ENCODE measurements at regions not wholly inside any gene's neighbourhood (a gene's known extent, or its start where the extent isn't known, plus 50 kb on each side); places are given as distances from the start of the nearest gene placed in this dataset.

DNA sequence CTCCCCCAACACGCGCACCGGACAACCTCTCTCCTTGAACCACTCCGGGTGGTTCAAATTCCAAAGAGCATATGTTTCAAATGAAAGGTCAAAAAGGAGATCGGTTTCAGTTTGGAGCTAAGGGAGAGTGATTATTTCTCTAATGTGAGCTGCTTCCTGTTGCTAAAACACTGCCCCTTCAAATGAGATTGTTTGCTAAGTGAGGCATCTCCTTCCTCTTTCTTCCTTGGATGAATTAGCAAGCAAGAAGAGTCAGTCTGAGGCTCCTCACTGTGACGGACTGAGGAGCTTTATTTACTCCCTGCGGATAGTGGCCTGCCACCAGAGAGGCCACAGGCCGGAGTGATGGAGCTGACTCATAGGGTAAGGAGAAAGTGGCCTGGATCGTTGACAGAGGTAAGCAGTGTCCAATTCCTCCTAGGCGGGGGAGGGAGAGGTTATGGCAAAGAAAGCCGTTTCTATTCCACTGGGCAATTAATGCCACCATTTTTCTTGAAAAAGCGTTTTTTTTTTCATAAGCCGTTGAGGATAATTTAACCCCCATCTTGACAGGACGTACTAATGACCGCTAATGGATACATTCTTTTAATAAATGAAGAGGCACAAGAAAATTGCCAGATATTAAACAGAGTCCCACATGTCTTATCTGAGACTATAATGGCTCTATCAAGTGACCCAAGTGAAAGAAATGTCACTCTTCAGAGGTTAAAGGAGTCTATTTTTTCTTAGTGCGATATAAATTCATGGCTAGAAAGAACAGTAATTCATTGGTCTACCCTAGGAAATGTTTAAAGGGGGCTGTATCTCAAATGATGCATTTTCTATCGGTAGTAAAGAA is 167.0 kb upstream of the ANKRD28 start:
- TF ChIP-seq POLR2AphosphoS5 (IDR thresholded peaks at IDR 0.05; ENCODE audit: low read depth, low read length) (no peak), SPI1 (IDR thresholded peaks at IDR 0.05; ENCODE audit: low read depth, low read length) (no peak), POLR2A (IDR thresholded peaks at IDR 0.05; ENCODE audit: low read depth, low read length) (no peak), PAX5 (IDR thresholded peaks at IDR 0.05; ENCODE audit: insufficient read depth, low read length, severe bottlenecking) (no peak)

All from GM12891 (cell line).